IMR-90 (cell line): ENCODE measurements at regions not wholly inside any gene's neighbourhood (a gene's known extent, or its start where the extent isn't known, plus 50 kb on each side); places are given as distances from the start of the nearest gene placed in this dataset.
A peak's percentile ranks its signal among the peaks of the same experiment; 100 is the strongest.

Experiments
- ATAC-seq: fragments of 200-7000 bp; cut with Tn5 transposase; 2 replicates; pipeline ENCODE4 v1.9.1; 2020; ENCODE audit warnings: low read depth, mild to moderate bottlenecking, moderate library complexity
- BruUV-seq: library from RNA; stranded (reverse); fragments of 400-500 nt; replicated peaks from 2 replicates; lab custom pipeline; 2021; lab: Mats Ljungman, UMichigan
- CTCF ChIA-PET: fragments of 300-600 bp; formaldehyde crosslinking; extraction: SDS; loops from one replicate; lab custom pipeline; 2021; ENCODE audit warnings: antibody characterized with exemption; lab: Yijun Ruan, JAX
- POLR2A ChIA-PET: fragments of 300-600 bp; sonication (Branson Sonifier 250); formaldehyde crosslinking; loops from one replicate; lab custom pipeline; 2022; ENCODE audit warnings: antibody characterized with exemption; ENCODE audit not compliant: unreplicated experiment; lab: Charles Lee
- DNase-seq: peaks from one replicate; pipeline ENCODE4 v3.0.0; 2013
- H2AFZ ChIP-seq: replicated peaks from 2 replicates; pipeline ENCODE3; 2013; ENCODE audit warnings: low read length, mild to moderate bottlenecking; ENCODE audit not compliant: poor library complexity
- H2AK5ac ChIP-seq: 2 replicates; pipeline ENCODE4 v1.6.1; 2013; ENCODE audit warnings: low read depth, low read length, inconsistent platforms
- H2AK9ac ChIP-seq: replicated peaks from 2 replicates; pipeline ENCODE3; 2013; ENCODE audit warnings: mild to moderate bottlenecking, low read depth, low read length, moderate library complexity; ENCODE audit not compliant: poor library complexity
- H2BK120ac ChIP-seq: 2 replicates; pipeline ENCODE4 v1.6.1; 2013; ENCODE audit warnings: low read depth, low read length, inconsistent platforms
- H2BK15ac ChIP-seq: 3 replicates; pipeline ENCODE4 v1.6.1; 2013; ENCODE audit warnings: low read depth, low read length, inconsistent platforms
- H2BK20ac ChIP-seq: 2 replicates; pipeline ENCODE4 v1.6.1; 2013; ENCODE audit warnings: low read depth, mild to moderate bottlenecking, inconsistent platforms, low read length, moderate library complexity
- H2BK5ac ChIP-seq: 2 replicates; pipeline ENCODE4 v1.6.1; 2013; ENCODE audit warnings: mild to moderate bottlenecking, low read depth, low read length, inconsistent platforms; ENCODE audit not compliant: poor library complexity, severe bottlenecking
- H3K14ac ChIP-seq: replicated peaks from 2 replicates; pipeline ENCODE4 v1.6.1; 2013; ENCODE audit warnings: low read depth, low read length, inconsistent platforms
- H3K18ac ChIP-seq: 2 replicates; pipeline ENCODE4 v1.6.1; 2013; ENCODE audit warnings: low read depth, low read length, control low read depth
- H3K23ac ChIP-seq: 2 replicates; pipeline ENCODE4 v1.6.1; 2013; ENCODE audit warnings: low read depth, low read length, inconsistent platforms
- H3K27ac ChIP-seq: 2 replicates; pipeline ENCODE4 v1.5.1; 2013; ENCODE audit warnings: mild to moderate bottlenecking, control low read depth, low read length; ENCODE audit not compliant: insufficient read depth
- H3K27me3 ChIP-seq: 2 replicates; pipeline ENCODE4 v1.6.1; 2013; ENCODE audit warnings: low read length; ENCODE audit not compliant: control insufficient read depth, insufficient read depth
- H3K36me3 ChIP-seq: 2 replicates; pipeline ENCODE4 v1.6.1; 2013; ENCODE audit warnings: low read length, mixed read lengths; ENCODE audit not compliant: control insufficient read depth, insufficient read depth
- H3K4ac ChIP-seq: 2 replicates; pipeline ENCODE4 v1.6.1; 2013; ENCODE audit warnings: low read depth, low read length, inconsistent platforms
- H3K4me1 ChIP-seq: 2 replicates; pipeline ENCODE4 v1.6.1; 2013; ENCODE audit warnings: low read length, mixed read lengths; ENCODE audit not compliant: control insufficient read depth, insufficient read depth
- H3K4me2 ChIP-seq: 2 replicates; pipeline ENCODE4 v1.6.1; 2013; ENCODE audit warnings: low read depth, mild to moderate bottlenecking, control low read depth, low read length, moderate library complexity
- H3K4me3 ChIP-seq: 2 replicates; pipeline ENCODE4 v1.5.1; 2013; ENCODE audit warnings: low read depth, mild to moderate bottlenecking, control low read depth, low read length, moderate library complexity; ENCODE audit not compliant: insufficient read depth
- H3K56ac ChIP-seq: 2 replicates; pipeline ENCODE4 v1.6.1; 2013; ENCODE audit warnings: low read length, inconsistent platforms; ENCODE audit not compliant: insufficient read depth; ENCODE audit errors: extremely low read depth
- H3K79me1 ChIP-seq, 2 experiments: 2 replicates each; pipeline ENCODE4 v1.6.1; 2013; ENCODE audit warnings: low read length in 2 of 2, inconsistent platforms in 1 of 2, low read depth in 1 of 2
- H3K9ac ChIP-seq: 2 replicates; pipeline ENCODE4 v1.6.1; 2013; ENCODE audit warnings: low read depth, low read length, control low read depth
- H3K9me1 ChIP-seq: 2 replicates; pipeline ENCODE4 v1.6.1; 2013; ENCODE audit warnings: low read length, inconsistent platforms; ENCODE audit not compliant: insufficient read depth
- H3K9me3 ChIP-seq: 2 replicates; pipeline ENCODE4 v1.6.1; 2013; ENCODE audit warnings: low read length; ENCODE audit not compliant: control insufficient read depth, insufficient read depth
- H4K20me1 ChIP-seq: 2 replicates; pipeline ENCODE4 v1.6.1; 2013; ENCODE audit warnings: low read length, inconsistent platforms; ENCODE audit not compliant: insufficient read depth
- H4K5ac ChIP-seq: 2 replicates; pipeline ENCODE4 v1.6.1; 2013; ENCODE audit warnings: mild to moderate bottlenecking, low read depth, low read length, control low read depth
- H4K8ac ChIP-seq, 2 experiments: 2 replicates each; pipeline ENCODE4 v1.6.1; 2013; ENCODE audit warnings: low read depth in 2 of 2, low read length in 2 of 2, control low read depth in 1 of 2, inconsistent platforms in 1 of 2
- H4K91ac ChIP-seq: 2 replicates; pipeline ENCODE4 v1.6.1; 2013; ENCODE audit warnings: low read depth, low read length, inconsistent platforms; ENCODE audit not compliant: insufficient read depth
- BHLHE40 ChIP-seq: fragments of 150-350 bp; IDR thresholded peaks from 2 replicates; pipeline ENCODE4 v1.6.1; 2016; ENCODE audit warnings: mild to moderate bottlenecking, low read depth, low read length
- CEBPB ChIP-seq: IDR thresholded peaks from 2 replicates; pipeline ENCODE4 v1.6.1; 2012; ENCODE audit warnings: low read depth, low read length, improper control_type of control experiment
- CHD1 ChIP-seq: IDR thresholded peaks from 2 replicates; pipeline ENCODE4 v1.6.1; 2012; ENCODE audit warnings: low read depth, low read length, improper control_type of control experiment
- FOS ChIP-seq: fragments of 150-350 bp; IDR thresholded peaks from 2 replicates; pipeline ENCODE4 v1.6.1; 2016; ENCODE audit warnings: low read depth, low read length
- MAFK ChIP-seq: IDR thresholded peaks from 2 replicates; pipeline ENCODE4 v1.6.1; 2012; ENCODE audit warnings: low read depth, low read length, improper control_type of control experiment
- MAZ ChIP-seq: IDR thresholded peaks from 2 replicates; pipeline ENCODE4 v1.6.1; 2012; ENCODE audit warnings: low read depth, mild to moderate bottlenecking, low read length, improper control_type of control experiment, moderate library complexity, borderline replicate concordance
- NFE2L2 ChIP-seq: fragments of 150-350 bp; IDR thresholded peaks from 2 replicates; pipeline ENCODE4 v1.6.1; 2016; ENCODE audit warnings: low read depth, mild to moderate bottlenecking, low read length
- POLR2A ChIP-seq: IDR thresholded peaks from 2 replicates; pipeline ENCODE4 v1.6.1; 2012; ENCODE audit warnings: mild to moderate bottlenecking, low read depth, low read length
- RAD21 ChIP-seq: IDR thresholded peaks from 2 replicates; pipeline ENCODE4 v1.6.1; 2012; ENCODE audit warnings: low read length, improper control_type of control experiment
- RCOR1 ChIP-seq: IDR thresholded peaks from 2 replicates; pipeline ENCODE4 v1.6.1; 2012; ENCODE audit warnings: mild to moderate bottlenecking, low read length, improper control_type of control experiment; ENCODE audit not compliant: insufficient replicate concordance
- SMC3 ChIP-seq: fragments of 150-350 bp; IDR thresholded peaks from 2 replicates; pipeline ENCODE4 v1.6.1; 2016; ENCODE audit warnings: low read depth, mild to moderate bottlenecking, antibody characterized with exemption, low read length, moderate library complexity
- WGBS, 2 experiments: methylation state at CpG; one replicate each; pipeline versions ENCODE4 v1.1.5 to v1.1.7; 2013; ENCODE audit warnings: missing lambda C conversion rate in 2 of 2; ENCODE audit not compliant: insufficient read length in 1 of 2; ENCODE audit errors: extremely low coverage in 2 of 2; 5-methylcytosine and 5-hydroxymethylcytosine counted together
- dilution Hi-C: fragments of 300-500 bp; cut with HindIII; formaldehyde crosslinking; loops from one replicate; pipeline ENCODE4 v1.14.3; 2018; ENCODE audit warnings: low sequenced_read_pairs; ENCODE audit not compliant: unreplicated experiment
- in situ Hi-C: fragments of 300-500 bp; cut with MboI; formaldehyde crosslinking; loops from 3 replicates; pipeline ENCODE4 v1.14.3; 2019; ENCODE audit warnings: low sequenced_read_pairs, inconsistent platforms, mixed read lengths
- intact Hi-C: fragments of 100-400 bp; cut with micrococcal nuclease; formaldehyde crosslinking; loops from 2 replicates; pipeline ENCODE4 v1.10.0; 2022
- TF ChIP-seq, protein P1 (sequence below): fragments of 150-350 bp; IDR thresholded peaks from 2 replicates; pipeline ENCODE4 v1.6.1; 2017; ENCODE audit warnings: mild to moderate bottlenecking, antibody characterized with exemption, low read length, low read depth
- TF ChIP-seq, protein P2 (sequence below): conservative IDR thresholded peaks from 2 replicates; pipeline ENCODE4 v1.5.1; 2012; ENCODE audit warnings: mild to moderate bottlenecking, low read depth, low read length, improper control_type of control experiment
- TF ChIP-seq, protein P3 (sequence below): fragments of 150-350 bp; IDR thresholded peaks from 2 replicates; pipeline ENCODE4 v1.6.1; 2016; ENCODE audit warnings: low read depth, mild to moderate bottlenecking, low read length, moderate library complexity, borderline replicate concordance

DNA sequence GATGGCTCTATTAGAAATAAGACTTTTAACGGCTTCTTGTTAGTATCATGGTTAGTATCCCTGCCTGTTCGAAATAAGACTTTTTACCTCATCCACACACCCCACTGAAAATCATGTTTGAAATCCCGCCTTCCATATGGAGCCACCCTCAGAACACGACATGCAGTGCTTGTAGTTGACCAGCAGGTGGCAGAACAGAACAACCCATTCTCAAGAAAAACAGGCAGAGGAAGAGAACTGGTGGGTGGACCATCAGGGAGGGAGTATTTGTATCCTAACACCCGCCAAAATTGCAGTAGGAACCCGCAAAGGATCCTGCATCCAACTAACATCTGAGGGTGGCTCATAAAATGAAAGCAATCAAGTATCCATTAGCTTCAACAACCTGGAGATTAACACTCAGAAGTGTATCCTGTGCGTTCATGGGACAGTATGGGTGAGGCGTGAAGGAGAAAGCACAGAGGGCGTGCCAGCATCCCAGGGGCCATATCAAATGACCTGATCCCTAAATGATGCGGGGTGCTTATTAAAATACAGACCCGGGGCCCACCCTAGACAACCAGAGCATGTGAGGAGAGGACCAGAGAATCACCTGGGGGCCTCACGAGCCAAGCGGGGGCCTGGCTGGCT lies 89.6 kb upstream of the NHSL1 start:
- Histone ChIP-seq H3K14ac (no peak overlapping the region), H3K36me3 (no peaks in the 10 kb centered on the region), H2BK120ac (no peak overlapping the region), H3K4ac (no peak overlapping the region), H2AK9ac (peak overlapping the region; percentile 29), H3K18ac (no peak overlapping the region), H3K4me3 (no peak overlapping the region), H4K20me1 (no peaks in the 10 kb centered on the region), H4K5ac (no peak overlapping the region), H3K9me1 (no peaks in the 10 kb centered on the region), H3K9me3 (no peaks in the 10 kb centered on the region), H2BK20ac (no peak overlapping the region), H2BK5ac (no peak overlapping the region), H3K4me1 (peaks cover 2% of the 10 kb centered on the region), H4K91ac (no peak overlapping the region), H3K56ac (no peak overlapping the region), H2BK15ac (no peak overlapping the region), H3K9ac (no peak overlapping the region), H2AK5ac (peak overlapping the region; percentile 14; the same call in 1 of the 2 replicates), H3K27me3 (no peaks in the 10 kb centered on the region), H3K27ac (no peak overlapping the region), H3K23ac (no peak overlapping the region), H4K8ac (peak overlapping the region in 1 of 2 experiments; percentile 23; a peak in 1 of 4 replicates), H2AFZ (peak overlapping the region; percentile 56), H3K79me1 (peaks cover 17 to 28% of the 10 kb centered on the region in 2 experiments; a peak in 3 of 4 replicates), H3K4me2 (no peak overlapping the region)
- TF ChIP-seq RAD21, result peak; percentile 90
- TF ChIP-seq CEBPB, result no peak
- TF ChIP-seq, protein P1, sequence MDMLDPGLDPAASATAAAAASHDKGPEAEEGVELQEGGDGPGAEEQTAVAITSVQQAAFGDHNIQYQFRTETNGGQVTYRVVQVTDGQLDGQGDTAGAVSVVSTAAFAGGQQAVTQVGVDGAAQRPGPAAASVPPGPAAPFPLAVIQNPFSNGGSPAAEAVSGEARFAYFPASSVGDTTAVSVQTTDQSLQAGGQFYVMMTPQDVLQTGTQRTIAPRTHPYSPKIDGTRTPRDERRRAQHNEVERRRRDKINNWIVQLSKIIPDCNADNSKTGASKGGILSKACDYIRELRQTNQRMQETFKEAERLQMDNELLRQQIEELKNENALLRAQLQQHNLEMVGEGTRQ, result no peak
- TF ChIP-seq MAFK, result no peak
- no peak for TF ChIP-seq MAZ
- no peak for TF ChIP-seq RCOR1
- peak; percentile 90 for TF ChIP-seq SMC3
- TF ChIP-seq POLR2A, result 0 out of 2 replicates have a peak, but pooled peaks have one; percentile 35
- TF ChIP-seq CHD1, result no peak
- TF ChIP-seq, protein P2, sequence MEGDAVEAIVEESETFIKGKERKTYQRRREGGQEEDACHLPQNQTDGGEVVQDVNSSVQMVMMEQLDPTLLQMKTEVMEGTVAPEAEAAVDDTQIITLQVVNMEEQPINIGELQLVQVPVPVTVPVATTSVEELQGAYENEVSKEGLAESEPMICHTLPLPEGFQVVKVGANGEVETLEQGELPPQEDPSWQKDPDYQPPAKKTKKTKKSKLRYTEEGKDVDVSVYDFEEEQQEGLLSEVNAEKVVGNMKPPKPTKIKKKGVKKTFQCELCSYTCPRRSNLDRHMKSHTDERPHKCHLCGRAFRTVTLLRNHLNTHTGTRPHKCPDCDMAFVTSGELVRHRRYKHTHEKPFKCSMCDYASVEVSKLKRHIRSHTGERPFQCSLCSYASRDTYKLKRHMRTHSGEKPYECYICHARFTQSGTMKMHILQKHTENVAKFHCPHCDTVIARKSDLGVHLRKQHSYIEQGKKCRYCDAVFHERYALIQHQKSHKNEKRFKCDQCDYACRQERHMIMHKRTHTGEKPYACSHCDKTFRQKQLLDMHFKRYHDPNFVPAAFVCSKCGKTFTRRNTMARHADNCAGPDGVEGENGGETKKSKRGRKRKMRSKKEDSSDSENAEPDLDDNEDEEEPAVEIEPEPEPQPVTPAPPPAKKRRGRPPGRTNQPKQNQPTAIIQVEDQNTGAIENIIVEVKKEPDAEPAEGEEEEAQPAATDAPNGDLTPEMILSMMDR, result peak; percentile 92
- TF ChIP-seq, protein P3, sequence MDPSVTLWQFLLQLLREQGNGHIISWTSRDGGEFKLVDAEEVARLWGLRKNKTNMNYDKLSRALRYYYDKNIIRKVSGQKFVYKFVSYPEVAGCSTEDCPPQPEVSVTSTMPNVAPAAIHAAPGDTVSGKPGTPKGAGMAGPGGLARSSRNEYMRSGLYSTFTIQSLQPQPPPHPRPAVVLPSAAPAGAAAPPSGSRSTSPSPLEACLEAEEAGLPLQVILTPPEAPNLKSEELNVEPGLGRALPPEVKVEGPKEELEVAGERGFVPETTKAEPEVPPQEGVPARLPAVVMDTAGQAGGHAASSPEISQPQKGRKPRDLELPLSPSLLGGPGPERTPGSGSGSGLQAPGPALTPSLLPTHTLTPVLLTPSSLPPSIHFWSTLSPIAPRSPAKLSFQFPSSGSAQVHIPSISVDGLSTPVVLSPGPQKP, result no peak
- no peak for TF ChIP-seq NFE2L2
- no peak for TF ChIP-seq BHLHE40
- TF ChIP-seq FOS, result no peak
- intact Hi-C loops (loop anchor here (1.0 to 5.0 kb wide), 5 partner anchors 50 to 398 kb away; partner anchors contain the start of gene REPS1), in situ Hi-C loops (loop anchor here (10.0 kb wide), 1 partner anchor 474 kb away; no protein-coding TSS in a partner anchor), dilution Hi-C loops (no loop called here)
- BruUV-seq, result no TSS peak
- POLR2A ChIA-PET, result interaction anchor here (0.6 kb wide), 1 partner anchor 184 kb away, joined by 3 read pairs; no protein-coding TSS in a partner anchor
- DNase-seq (peak; percentile 83), ATAC-seq (peak; percentile 67)
- 100% methylated on average over 1 of the region's 13 CpGs; no CpG with 5 or more reads in 1 of the 2 experiments for WGBS, 2 experiments
- CTCF ChIA-PET, result interaction anchor here (0.6 to 2.1 kb wide), 5 partner anchors 13 to 175 kb away, joined by 3 to 6 read pairs (median 4); no protein-coding TSS in a partner anchor
